Iris pigment epithelial cell (primary cell): ENCODE measurements at regions not wholly inside any gene's neighbourhood (a gene's known extent, or its start where the extent isn't known, plus 50 kb on each side); places are given as distances from the start of the nearest gene placed in this dataset.

ENCODE experiments used
- DNase-seq: peaks from one replicate; pipeline ENCODE4 v3.0.0-alpha.2; 2011; ENCODE audit warnings: low read depth

DNA sequence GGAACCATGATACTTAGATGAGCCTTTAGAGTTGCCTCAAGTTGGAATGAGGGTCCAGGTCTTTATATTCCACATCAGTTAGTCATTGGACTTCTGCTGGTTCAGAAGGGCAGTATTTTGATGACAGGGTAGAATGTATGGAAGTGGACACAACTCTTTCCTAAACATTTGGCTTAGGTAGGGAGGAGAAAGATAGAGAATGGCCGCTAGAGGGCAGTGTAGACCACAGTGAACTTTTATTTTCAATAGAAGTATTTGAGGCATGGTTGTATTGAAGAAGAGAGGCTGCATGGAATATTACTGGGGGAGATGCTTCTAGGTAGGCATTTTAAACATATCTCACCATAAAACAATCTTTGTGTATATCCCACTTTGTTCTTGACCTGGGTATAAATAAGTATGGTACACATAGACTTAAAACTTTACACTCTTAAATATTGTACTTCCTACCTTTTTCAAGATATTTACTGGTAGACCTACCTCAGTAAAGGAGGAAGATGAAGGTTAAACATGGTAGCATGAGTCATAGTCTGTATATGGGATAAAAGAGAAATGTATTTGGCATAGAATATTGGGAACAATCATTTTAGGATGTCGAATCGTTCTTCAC, 497.6 kb upstream of the FAM98A start:
- peak; percentile 61 for DNase-seq

DNA sequence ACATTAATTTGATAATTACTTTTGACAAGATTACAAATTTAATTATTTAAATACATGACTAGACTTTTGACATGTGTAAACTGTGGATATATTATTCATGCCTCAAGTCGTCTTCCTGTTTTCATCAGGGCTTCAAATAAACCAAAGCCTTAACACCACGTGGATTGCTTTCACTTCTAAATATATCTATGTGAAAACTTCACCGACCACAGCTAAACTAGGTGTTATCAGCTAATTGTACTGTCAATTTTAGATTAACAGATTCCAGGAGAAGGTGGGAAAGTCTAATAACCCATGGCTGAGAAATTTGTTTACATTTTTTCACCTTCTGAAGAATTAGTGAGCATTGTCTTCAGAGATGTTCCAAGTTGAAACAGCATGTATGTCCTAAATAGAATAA, 494.7 kb upstream of the FAM98A start:
- DNase-seq: no peak

DNA sequence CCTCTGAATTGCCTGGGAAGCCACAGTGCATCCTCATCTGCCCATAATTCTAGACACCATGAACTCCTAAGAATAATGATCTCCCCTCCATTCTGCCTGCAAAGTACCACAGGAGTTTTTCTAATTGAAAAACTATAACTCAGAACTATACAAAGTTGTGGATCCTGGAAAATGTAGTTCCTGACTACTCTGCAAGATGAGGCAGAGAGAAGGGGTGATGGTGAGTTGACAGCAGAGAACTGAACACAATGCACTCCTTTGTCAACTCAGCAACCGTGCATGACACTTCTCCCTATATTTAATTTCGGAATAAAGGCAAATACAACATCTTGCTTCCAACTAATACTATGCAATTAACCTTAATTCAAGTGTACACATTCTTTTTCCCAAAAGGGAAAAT, 471.1 kb upstream of the FAM98A start:
- DNase-seq: no peak

DNA sequence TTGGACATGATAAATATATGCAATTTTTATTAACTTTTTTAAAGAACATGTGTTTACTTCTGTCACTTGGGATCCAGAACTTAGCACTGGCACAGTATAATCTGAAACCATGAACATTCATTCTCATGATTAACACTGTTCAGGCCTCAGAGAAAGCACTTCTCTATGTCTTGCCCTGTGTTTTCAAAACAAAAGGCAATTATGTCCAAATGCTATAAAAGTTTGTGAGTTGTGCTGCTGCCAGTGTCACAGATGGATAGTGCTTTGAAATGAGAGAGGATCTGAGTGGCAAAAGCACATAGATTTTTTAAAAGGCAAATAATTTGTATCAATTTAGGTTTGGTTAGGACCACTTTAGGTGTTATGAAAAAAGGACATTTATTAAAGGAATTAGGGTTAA, 470.5 kb upstream of the FAM98A start:
- no peak for DNase-seq

DNA sequence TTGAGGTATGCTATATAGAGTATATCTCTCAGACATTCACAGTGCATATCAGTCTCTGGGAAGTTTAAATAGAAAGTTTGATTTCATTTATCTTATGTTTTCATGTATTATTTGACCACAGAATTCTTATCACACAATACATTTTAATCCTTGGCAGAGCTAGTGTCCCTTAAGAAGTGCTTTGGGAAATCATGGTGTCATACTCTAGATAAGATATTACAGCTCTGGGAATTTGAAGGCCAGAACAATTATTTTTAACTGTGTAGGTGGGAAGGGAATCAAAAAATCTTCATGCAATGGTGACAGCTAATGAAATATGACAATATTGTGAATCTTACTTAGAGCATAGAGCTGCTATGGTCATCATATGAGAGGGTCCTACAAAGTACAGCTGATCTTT, 451.3 kb upstream of the FAM98A start:
- DNase-seq: no peak

DNA sequence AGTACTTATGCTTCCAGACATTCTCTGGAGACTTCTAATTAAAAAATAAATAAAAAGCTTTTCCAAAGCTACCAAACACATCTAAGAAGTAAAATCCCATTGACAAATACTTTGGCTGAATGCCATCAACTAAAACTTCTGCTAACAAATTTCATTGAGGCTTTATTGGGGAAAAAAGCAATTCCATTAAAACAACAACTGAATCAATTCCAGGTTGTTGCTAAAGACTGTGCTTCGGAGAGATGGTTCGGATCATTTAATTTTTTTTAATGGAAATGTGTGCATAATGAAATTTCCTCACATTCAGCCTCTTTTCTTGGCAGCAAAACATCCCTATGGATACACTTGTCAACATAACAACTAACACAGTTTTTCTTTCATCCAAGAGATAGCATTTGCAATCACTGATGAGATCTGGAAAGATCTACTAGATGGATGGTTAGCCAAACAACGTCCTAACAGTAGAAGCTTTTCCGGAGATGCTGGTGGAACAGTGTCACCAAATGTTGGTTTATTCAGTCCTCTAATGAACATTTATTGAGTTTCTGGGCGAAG, 446.1 kb upstream of the FAM98A start:
- no peak for DNase-seq

DNA sequence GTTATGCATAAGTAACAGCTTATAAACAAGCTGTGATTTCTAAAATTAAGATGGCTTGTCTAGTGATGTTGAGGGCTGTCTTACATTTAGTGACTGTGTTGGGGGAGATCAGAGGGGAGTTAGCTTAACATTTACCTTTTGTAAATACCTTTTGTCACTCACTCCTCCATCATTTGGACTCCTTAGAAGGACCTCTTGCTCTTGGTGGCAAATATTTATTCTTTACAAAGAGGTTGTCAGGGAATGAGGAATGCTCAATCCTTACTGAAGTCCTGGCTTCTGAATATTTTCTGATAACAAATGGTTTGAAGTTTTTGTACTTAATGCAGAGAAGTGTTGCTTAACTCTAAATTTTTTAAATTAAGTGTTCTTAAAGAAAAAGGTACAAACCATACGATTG, 438.8 kb upstream of the FAM98A start:
- DNase-seq: no peak

DNA sequence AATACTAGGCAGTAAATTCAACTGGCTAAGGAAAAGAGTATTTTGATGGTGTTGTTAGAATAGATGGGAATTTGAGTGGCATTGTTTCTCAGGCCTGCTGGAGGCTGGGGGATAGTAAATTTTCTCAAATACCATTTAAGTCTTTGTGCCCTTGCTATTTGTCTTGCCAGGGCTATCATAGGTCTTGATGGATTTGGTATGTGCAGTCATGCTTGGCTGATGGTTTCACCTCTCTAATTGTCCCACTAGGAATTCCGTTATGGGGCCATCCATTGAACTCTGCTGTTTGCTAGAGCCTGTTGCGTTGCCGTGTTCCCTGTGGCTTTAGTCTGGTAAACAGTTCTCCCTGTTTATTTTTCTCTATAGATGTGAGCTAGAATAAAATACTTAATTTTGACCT, 438.1 kb upstream of the FAM98A start:
- no peak for DNase-seq

DNA sequence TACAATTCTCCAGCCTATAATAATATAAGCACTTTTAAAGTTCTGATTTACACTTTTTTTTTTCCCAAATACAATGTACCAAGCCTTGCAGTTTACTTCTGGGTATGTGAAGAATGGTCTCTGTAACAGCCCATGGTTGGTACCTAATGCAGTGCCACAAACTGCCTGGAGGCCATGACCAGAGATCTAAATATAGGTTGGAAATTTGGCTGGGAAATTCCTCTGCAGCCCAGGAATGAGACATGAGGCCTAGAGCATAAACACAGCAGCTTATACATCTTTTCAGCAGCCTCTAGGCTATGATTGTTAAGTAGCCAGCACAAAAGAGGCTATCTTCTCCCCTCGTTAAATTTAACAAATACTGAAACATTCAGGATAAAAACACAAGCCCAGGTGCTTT, 432.0 kb upstream of the FAM98A start:
- DNase-seq: no peak

DNA sequence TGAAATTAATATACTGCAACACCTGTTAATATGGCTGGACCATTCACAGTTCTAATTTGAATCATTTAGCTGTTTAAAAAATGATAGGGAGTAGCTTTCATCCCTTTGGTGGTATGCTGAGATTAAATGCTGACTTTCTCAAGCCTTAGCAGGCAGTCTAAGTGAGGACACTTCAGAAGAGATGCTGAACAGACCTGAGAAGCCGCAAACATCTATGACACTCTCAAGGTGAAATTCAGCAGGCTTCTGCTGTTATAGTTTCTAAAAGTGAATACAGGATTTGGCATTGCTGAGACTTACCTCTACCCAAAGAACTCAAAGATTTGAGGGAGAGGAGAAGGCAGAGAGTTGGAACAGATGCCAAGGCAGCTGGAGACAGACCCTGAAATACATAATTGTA, 431.2 kb upstream of the FAM98A start:
- DNase-seq: no peak

DNA sequence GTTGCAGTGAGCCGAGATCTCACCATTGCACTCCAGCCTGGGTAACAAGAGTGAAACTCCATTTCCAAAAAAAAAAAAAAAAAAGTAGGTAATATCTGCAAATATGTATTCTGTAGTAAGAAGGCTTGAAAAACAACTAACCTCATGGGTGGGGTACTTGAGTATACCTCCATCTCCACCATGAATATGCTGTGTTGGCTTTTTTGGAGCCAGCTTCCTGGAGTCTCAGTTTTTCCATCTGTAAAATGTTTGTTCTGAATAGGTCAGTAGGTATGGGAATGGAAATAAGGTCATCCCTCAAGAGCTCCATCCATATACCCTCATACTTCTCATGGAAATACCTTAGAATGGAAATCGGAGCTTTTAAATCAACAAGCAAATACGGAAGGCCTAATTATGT, 430.0 kb upstream of the FAM98A start:
- DNase-seq: no peak

DNA sequence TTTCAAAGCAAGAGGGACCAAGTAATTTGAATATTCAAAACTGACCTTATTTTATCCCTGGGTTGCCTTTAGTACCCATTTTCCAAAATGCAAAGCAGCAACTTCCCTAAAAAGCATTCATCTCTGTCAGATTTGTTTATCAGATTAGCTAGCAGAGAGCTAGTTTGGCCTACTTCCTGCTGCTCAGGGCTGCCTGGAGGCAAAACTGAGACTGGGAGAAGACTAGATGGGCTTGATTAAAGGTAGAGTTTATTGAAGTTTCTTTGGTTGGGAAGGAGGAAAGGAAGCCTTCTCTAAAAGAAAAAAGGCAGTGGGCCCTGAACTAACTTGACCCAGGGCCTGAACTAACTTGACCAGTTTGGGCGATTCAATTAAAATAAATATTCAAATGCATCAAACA, 426.1 kb upstream of the FAM98A start:
- no peak for DNase-seq

DNA sequence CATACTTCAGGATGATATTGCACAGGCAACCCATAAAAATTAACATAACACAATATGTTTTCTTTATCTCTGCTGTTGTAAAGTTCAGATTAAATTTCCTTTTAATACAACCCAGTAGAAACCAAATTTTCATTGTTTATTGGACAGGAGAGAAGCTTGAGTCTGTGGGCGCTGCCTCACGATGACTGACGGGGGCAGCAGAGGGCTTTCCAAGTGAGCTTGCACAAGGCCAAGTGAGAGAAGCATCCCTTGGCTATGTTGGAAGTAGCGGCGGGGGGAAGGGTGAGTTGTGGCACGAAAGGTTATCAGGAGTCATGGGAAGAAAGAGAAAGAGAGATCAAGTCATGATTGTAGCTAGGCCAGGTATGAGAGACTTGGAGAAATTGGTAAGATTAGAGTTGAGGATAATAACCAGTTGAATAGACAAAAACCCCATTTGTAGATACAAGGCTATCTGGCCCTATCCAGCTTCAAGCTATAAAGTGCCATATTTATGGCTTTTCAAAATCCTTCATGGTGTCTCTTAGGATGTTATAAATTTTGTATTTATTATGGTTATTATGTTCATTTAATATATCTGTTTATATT, 413.7 kb upstream of the FAM98A start:
- peak; percentile 47 for DNase-seq

DNA sequence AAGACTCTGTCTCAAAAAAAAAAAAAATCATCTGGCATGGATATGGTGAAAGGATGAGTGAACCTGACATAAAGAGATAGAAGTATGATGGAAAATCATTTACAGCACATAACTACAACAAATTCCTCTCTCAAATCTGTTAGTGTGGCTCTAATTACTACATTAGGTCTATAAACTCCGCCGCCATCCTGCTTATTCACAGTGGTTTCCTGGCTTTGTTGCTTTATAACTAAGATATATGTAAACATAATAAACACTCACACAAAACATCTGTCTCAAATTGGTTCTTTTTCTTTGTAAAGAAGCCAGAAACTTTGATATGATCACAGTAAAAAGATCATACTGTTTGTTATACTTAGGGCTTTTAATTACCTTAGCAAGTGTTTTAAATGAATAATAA, 412.6 kb upstream of the FAM98A start:
- no peak for DNase-seq

DNA sequence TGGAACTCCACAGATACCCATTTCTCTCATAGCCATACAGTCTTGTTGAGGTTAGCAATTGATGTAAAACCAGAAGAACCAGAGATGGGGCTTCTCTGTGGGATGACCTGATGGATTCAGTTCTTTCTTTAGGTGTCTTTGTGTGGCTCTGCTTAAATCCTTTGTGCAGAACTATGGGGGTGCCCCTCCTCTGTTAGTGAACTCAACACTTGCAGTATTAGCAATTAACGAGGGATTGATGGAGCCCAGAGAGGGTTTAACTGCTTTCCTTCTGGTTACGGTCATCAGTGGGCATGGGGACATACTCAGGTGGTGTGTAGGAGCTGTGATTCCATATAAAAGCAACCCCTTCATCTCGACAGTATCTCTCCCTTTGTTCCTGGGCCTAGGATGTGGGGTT, 406.8 kb upstream of the FAM98A start:
- no peak for DNase-seq

DNA sequence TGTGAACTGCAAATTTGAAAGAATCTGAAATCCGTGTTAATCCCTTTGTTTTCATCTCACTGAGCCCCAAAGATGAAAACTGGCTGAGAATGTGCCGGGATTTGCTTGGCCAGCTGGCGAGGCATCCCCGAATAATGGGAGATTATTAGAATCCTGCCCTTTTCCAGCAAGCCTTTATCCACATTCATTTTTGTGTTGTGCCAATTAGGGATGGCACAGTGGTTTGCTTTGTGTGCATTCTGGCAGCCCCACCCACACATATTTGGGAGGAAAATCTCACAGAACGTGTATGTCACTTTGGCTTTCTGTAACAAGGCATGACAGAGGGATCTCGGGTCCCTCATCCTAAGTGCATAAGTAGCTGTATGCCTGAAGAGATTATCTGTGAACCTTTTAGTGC, 405.8 kb upstream of the FAM98A start:
- DNase-seq: no peak

DNA sequence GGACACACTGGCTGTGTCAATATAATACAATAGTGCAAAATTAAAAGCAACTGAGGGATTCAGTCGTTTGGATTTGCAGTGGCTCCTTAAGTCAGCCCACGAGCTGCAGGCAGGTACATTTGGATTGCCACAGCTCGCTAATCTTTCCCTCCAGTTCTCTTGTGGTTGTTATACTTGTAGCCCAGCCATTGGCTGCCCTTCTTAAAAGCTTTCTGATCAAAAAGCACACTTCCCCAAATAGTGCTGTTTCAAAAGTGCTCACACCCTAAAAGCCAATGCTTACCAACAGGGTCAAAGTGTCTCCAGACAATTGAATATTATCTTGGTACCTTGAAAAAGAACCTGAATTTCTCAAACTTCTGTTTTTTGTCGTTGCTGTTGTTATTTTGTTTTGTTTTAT, 404.7 kb upstream of the FAM98A start:
- DNase-seq: no peak

DNA sequence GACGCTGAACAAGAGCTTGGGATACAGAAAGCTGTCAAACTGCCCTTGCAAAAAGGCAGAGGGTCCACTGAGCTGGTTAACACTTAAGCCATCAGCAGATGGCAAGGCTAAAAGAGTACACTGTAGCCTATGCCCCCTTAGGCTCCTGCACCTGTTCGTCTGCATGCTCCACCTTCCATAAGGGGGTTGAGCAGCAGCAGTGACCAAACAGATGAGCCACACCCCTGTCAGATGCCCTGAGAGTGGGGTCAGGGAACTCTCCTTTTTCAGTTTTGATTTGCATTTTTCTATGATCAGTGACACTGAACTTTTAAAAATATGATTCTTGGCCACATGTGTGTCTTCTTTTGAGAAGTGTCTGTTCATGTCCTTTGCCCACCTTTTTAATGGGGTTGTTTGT, 402.5 kb upstream of the FAM98A start:
- no peak for DNase-seq

DNA sequence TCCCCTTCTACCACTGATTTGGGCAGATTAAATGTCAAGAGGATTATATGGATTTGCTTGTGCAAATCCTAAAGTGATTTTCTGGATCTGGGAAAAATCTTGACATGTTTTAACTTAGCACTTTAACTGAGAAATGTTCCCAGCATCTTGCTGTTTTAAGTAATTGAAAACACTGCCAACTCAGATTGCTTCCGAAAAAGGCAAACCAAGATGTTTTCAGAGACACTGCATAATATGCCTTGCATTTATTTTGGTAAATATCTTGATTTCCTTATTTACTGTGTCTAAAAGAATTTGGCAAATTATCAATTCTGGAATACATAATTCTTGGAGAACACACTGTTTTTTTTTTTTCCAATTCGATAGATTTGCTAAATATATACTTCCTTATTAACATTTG, 385.0 kb upstream of the FAM98A start:
- no peak for DNase-seq

DNA sequence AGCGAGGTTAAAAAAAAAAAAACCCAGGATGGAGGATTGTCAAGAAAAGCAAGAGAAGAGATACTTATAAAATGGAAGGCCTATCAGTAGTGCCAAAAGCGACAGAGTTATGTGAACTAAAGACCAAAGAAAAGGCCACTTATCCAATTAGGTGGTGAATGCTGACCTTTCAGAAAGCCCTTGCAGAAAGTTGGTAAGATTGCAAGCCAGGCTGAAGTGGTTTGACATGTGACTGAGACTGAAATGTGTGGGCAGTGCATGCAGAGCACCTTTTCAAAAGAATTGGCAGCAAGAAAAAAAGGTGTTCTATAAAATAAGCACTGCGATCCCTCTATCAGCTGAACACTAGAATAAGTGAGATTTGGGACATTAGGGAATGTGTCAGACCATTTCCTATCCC, 379.4 kb upstream of the FAM98A start:
- DNase-seq: no peak

DNA sequence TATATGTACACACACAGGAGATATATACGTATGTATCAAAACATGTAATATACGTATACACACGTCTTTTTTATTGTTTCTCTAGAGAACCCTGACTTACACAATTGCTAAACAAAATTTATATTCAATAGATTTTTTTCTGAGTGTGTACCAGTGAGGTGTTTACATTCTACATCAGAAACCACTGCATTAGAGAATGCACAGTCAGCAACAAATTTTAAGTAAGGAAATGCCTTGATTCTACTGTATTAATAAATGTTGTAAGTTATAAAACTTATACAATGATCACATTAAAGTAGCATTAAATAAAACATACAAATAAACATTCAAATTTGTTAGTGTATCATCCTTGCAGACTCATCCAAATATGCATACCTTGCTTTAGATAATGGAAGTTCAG, 376.4 kb upstream of the FAM98A start:
- DNase-seq: no peak

DNA sequence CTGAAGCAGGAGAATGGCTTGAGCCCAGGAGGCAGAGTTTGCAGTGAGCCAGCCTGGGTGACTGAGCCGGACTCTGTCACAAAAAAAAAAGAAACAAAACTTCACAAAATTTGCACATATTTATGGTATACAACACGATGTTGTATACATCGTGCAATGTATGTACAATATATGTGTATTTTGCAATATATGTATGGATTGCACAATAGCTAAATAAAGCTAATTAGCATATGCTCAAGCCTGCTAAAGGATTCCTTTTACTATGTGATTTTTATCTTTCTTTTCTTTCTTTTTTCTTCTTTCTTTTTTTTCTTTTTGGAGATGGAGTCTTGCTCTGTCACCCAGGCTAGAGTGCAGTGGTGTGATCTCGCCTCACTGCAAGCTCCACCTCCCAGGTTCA, 368.0 kb upstream of the FAM98A start:
- no peak for DNase-seq

DNA sequence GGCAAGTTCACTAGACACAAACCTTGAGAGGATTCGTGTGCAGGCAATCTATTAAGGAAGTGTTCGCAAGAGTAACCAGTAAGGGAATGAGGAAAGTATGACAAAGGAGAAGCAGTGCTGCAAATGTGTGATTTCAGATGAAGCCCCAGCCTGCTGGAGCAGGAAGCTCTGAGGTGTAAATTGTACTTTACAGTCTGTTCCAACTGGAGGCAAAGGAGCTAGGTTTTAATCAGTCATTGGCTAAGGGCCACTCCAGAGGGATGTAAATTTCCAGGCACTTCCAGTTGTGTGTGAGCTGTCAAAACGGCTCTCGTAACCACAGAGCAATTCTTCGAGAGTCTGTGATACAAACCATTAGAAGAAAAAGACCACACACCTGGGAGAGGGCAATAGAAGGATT, 359.5 kb upstream of the FAM98A start:
- DNase-seq: no peak

DNA sequence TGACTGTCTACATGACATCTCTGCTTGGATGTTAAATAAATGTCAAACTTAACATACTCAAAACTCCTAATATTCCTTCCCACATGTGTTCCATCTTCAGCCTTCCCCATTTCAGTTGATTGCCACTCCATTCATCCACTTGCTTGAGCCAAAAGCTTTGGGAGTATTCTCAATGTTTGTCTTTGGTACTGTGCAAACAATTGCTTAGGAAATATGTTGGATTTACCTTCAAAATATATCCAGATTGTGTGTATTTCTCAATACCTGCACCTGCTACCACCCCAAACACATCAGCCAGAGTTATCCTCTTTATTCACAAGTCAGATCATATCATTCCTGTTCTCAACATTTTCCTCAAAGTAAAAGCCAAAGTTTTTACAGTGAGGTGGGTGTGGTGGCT, 350.3 kb upstream of the FAM98A start:
- DNase-seq: no peak
